ENCODE measurements at regions not wholly inside any gene's neighbourhood (a gene's known extent, or its start where the extent isn't known, plus 50 kb on each side); places are given as distances from the start of the nearest gene placed in this dataset.

DNA sequence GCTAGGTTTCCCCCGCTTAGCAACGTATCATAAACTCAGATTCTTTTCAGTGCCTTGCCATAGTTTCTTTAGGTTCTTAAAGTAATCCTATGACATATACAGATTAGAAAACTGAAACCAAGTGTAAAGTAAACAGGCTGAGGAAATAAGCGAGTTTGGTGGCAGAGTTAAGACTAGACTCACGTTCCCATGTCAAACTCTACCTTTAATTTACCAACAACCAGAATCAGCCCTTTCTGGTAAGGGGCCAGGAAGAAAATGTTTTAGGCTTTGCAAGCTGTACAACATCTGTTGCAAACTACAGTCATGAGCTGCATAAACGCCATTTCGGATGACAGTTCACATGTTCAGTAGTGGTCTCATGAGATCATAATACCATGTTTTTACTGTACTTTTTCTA is 128.0 kb upstream of the PRICKLE2 start:
- no peak for DNase-seq (ENCODE audit: low spot score)

DNA sequence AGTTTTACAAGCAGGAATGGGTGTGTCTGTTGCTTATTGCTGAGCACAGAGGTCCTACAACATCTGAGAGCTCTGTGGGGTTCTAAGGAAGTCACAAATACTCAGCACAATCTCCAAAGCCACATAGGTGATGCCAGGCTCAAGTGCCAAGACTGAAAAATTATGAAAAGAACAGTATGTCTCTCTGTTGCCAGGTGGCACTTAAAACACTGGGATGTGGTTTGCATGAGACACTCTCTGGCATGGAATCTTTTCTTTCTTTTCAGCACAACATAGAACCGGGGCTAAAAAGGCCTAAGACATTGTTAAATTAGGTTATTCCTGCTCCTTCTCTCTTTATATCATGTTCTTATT is 127.3 kb upstream of the PRICKLE2 start:
- no peak for DNase-seq (ENCODE audit: low spot score)

DNA sequence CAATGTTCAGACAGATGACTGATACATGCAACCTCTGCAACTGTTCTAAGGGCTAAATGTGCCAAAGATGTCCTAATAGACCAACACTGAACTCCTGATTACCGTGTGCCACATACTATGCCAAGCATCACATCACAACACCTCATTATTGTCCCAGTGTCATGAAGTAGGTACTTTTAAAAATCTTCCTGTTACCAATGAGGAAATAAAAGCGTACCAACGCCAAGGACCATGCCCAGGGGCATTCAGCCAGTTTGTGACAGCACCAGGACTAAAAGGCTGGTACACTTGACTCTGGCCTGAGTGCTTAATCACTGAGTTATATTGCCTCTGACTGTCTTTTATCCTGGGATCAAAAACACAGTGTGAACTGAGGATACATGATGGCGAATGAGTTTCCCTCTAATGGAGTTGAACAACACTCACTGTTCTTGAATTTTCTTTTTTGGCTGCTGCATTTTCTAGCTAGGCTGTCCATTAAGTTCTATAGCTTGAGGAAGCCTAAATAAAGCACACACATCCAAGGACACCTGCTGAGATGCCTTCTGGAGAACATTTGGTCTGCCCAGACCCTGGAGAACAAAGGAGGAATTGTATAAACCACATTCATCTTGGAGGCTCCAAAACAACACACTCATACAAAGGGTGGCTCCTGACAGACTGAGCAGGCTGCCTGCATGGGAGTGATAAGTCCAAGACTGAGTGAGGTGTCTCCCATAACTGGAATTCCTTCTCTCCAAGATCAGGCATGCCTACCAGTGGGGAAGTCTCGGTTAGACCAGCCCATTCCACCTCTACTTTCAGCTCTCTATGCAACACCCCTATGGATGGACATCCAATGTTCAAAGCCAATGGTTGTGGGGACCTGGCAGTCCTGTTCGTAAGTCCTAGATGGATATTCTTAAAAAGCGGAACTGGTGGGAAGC is 126.7 kb upstream of the PRICKLE2 start:
- DNase-seq (ENCODE audit: low spot score), result no peak

DNA sequence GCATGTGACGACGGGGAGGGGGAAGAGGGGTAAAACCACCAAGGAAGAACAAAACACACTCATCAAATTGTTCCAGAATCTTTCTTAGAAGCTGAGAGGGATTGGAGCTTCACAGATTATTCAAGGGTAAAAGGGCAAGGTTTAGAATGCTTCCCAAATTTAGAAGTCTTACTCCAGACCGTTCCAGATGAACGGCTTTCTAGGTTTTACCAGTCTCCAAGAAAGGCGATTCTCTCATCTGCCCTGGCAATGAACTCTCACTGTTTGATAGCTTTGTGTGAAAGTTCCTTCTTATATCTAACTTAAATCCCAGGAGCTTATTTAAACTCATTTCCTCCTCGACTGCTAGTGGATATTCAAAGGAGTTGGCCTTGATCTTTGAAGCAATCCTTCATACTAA is 124.3 kb upstream of the PRICKLE2 start:
- DNase-seq (ENCODE audit: low spot score), result no peak

DNA sequence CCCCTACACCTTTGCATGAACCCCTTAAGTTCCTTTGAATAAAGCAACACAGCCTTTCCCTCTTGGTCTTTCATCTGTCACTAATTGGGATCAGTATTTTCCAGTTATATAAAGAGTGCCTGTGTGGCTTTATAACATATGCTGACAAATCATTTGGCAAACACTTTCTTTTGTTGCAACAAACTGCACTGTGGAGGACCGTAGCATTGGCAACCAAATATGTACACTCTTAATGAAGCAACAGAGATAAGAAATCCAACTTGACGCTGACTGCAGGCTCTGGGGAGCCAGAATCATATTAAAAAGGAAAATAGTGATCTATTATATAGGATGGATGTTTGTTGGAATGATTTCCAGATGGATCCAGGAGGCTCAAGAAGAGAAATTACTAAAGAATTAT is 120.1 kb upstream of the PRICKLE2 start:
- DNase-seq (ENCODE audit: low spot score), result no peak

DNA sequence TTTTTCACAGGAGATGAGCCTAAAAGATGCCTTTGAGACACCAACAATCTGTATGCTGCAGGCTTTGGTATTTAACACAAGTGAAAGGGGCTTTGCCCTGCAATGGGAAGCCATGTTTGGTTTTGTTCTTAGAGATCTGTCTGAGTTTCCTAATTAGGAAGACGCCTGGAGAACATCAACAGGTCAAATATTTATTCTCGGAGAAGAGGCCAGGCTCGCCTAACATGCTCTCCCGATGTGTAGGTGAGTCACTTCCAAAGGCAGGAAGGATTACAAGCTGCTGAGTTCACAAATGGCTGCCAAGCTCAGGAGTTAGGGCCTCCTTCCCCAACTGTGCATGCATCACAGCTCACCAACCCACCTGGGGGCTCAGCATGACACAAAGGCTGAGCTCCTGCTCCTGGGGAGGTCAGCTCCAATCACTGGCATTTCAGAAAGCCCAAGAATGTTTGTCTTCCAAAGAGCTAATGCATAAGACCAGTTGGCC is 119.5 kb upstream of the PRICKLE2 start:
- no peak for DNase-seq (ENCODE audit: low spot score)

DNA sequence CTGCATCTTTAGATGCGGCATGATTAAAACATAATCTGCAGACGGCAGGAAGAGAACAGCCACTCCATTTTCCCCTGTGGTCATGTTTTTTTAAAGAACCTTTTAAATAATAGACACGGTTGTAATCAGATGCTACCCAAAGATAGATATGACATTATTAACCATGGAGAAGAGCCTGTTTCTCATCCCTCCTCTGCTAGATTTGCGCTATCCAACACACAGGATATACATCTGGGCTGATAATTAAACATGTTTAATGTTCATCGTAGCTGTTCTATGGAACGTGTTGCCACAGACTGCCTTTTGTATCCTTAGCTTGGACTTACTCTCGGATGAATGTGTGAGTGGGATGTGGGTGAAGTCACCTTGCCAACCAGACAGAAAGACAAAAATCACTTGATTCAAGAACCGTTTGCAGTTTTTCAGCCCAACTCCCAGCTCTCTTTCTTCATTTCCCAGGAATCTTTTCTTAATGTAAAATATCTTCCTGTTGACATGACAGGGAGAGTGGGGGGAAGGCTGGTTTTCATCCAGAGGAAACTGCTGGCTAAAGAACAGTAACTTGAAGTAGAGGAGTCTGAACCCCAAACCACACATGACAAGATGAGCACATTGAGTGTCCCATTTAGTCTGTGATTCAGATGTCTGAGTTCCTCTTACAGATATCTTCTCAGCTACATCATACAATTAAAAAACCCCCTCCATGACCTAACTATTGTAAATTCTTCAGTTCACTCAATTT is 118.6 kb upstream of the PRICKLE2 start:
- DNase-seq (ENCODE audit: low spot score), result no peak

DNA sequence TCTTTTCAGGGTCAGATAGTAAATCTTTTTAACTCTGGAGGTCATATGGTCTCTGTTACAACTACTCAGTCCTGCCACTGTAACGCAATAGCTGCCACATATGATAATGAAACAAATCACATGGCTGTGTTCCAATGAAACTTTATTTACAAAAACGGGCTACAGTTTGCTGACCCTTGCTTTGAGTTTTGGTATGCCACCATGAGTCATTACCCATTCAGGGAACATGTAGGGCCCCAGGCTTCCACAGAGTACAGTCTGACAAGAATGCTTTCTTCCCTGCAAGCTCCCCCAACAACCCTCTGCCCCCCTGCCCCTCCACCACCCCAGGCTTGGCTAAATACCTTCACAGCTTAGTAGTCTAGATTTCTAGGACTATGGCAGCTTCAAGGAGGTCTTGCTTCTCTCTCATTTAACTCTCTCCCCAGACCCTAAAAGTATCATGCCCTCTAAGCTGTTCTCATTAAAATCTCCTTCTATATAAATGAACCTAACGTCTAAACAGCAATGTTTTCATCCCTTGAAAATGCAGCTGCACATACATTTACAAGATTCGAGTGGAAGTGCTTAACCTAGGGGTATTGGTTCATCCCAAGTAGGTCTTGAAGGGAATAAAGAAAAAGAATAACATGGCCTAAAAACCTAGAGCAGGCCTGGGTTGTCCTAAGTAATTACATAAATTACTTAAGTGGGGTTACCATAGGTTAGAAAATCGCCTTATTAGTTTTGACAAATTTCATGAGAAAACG is 117.8 kb upstream of the PRICKLE2 start:
- DNase-seq (ENCODE audit: low spot score), result no peak

DNA sequence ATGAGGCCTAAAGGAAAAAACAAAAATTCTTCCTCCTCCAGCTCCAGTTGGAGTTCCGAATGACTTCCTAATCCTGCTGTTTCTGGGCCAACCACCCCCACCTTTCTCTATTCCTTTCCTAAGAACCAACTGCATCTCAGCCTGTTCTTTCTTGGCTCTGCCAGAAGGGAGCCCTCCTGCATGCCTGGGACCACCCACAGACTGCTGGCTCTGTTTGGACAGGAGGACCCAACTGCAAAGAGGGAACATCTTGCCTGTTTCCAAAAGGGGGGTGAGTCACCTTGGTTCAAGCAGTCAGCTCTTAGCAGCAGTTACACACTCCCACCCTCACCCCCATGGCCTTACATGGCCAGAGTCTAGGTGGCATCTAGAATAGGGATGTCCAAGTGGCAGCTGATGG is 116.0 kb upstream of the PRICKLE2 start:
- DNase-seq (ENCODE audit: low spot score), result no peak

DNA sequence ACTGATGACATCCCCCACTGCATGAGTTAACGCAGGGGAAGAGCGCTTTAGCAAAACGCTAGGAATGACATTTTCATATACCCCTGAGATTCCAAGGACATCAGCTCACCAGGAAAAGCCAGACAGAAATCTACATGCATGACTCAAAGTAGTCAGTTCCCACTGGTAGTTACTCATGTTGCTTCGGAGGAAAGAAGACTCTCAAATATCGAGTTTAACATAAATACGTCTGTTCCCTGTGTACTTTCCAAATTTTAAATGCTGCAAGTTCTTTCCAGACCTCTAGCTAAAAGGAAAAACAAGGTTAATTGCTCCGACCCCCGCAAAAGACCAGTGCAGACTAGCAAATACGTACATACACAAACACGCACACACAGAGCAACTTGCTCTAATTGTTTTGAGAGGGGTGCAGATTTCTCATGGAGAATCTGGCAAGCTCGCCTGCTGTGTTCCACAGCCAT is 115.4 kb upstream of the PRICKLE2 start:
- no peak for DNase-seq (ENCODE audit: low spot score)

DNA sequence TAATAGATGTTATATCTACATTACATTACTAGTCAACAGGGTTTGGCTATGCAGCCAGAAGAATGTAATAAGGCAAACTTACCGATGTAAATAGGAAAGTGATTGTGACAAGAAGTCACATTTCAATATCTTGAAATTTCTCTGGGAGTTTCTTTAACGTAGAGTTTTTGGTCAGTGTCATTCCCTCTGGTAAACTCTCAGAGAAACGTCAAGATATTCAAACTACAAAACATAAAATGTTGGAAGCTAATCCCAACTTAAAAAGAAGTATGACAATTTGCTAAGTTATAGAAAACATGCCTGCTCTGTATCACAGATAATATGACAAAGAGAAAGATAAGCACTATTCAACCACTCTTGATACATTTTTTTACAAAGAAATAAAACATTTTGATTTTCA is 111.2 kb upstream of the PRICKLE2 start:
- no peak for DNase-seq (ENCODE audit: low spot score)

DNA sequence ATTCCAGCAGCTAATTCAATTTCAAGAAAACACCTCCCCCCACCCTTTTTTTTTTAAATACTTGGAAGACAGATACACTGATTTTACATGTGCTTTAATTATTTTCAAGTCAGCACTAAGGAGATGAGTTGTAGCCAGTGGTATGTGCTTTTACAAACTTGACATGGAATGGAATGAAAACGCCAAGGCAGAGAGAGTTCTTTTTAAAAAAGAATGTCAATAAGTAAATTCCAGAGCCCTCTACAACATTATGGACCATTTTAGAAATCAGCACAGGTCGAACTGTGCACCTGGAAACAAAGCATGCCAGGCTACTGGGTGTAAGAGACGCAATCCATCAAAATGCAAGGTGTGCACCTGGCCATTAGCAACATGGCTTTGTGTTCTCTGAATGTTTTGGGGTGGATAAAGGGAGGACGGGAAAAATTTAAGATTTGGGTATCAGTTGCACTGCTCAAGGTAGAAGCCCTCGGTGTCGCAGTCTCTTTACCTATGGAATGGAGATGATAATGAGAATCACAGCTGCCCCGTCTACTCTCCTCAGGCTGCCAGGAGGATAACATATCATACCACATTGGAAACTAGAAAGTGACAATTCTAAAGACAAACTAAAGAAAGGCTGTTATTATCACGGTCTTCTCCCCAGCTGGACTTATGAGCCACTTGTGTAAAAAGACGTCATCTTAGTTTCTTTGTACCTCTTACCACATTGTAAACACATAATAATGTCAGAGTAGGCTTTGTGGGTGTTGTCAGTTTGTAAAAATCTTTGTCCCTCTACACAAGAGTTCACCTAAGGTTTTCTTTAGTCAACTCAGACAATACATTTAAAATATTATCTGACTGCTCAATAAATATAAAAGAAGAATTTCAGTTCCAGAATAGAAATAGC is 107.4 kb upstream of the PRICKLE2 start:
- no peak for DNase-seq (ENCODE audit: low spot score)

DNA sequence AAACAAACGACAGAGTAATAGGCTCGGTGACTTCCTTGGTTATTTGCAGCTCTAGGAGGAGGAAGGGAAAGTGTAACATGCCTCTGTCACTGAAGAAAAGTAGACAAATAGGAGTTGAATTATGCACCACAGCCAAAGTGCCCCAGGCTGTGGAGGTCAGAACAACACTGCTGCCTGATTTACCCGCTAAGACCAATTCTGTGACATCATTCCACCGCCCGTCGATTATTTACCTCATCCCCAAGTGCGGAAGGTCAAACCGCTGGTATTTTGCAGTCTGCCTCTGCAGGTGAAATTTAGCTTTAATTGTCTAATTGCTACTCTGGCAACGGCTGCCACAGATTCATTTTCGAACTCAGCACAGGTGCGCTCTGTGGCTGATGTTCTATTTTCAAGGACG is 106.3 kb upstream of the PRICKLE2 start:
- DNase-seq (ENCODE audit: low spot score), result no peak

DNA sequence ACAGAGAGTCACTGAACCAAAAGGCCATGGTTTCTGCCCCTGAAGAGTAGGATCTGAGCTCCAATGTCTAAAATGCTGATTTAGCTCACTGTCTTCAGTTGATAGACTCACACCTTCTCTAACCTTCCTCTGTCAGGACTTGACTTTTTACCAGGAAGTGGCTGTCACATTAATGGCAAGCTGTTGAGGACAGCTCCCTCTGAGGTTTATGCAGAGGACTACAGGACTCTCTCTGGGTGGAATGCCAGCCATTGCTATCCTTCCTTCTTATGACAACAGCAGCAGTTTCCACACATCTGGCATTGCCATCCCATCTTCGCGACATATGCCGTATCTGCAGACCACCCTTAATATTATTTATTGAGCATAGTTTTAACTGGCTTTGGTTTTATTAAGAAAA is 103.8 kb upstream of the PRICKLE2 start:
- DNase-seq (ENCODE audit: low spot score), result no peak

DNA sequence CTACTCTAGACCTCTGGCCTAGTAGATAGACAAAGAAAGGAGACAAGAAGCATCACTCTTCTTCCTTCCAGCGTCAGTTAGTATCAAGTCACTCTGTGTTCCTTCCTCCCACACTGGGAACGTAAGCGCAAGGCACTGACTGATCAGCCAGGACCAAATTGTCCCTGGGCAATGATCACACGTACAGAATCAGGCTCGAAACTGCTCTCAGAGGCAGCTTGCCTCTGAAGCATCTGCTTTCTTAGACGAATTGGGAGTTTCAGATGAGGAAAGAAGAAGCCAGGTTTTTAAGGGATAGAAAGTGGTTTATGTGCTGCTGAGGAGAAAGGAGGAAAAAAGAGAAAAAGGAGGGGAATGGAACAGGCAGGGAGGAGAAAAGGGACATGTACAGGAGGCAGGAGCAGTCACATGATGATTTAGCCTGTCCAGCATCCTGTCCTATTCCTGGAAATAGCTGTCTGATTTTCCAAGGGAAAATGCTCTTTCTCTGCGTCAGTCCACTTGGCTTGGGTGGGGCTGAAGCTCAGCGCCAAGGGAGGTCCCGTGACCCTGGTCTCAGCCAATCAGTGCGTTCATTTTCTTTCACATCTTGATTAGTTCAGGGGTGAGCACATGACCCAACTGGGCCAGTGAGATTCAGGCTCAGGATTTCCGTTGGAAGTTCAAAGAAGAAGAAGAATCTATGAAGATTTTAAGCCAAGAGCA is 102.0 kb upstream of the PRICKLE2 start:
- DNase-seq (ENCODE audit: low spot score), result no peak

DNA sequence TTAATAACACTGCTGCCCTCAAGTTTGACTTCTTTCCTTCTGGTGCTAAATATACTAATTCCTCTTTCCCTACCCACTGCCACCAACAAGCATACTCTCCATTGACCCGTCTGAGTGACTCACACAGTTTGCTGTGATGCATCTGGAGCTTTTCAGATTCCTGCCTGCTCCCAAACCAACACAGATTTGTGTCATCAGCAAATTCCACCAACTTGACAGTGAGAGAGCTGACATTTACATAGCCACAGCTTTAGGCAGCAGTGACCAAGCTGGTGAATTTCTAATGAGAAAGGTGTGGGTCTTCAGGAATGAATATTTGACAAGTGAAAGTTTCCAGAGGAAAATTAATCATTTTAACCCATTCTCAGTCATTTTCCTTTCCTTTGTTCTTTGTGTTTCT is 96.5 kb upstream of the PRICKLE2 start:
- DNase-seq (ENCODE audit: low spot score), result no peak

DNA sequence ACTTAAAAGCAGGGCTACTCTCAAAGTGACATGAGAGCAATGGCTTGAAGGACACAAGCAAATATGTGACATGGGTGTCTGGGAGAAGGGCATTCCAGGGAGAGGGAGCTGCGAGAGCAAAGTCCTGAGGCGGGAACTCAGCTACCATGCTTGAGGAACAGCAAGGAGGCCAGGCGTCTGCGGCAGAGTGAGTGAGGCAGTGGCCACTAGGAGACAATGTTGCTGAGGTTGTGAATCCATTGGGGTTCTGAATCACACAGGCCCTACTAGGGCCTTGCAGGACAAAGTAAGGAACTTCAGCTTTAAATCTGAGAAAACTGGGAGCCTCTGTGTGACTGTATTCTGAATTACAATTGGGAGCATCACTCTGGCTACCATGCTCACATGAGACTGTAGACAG is 94.1 kb upstream of the PRICKLE2 start:
- DNase-seq (ENCODE audit: low spot score), result no peak

DNA sequence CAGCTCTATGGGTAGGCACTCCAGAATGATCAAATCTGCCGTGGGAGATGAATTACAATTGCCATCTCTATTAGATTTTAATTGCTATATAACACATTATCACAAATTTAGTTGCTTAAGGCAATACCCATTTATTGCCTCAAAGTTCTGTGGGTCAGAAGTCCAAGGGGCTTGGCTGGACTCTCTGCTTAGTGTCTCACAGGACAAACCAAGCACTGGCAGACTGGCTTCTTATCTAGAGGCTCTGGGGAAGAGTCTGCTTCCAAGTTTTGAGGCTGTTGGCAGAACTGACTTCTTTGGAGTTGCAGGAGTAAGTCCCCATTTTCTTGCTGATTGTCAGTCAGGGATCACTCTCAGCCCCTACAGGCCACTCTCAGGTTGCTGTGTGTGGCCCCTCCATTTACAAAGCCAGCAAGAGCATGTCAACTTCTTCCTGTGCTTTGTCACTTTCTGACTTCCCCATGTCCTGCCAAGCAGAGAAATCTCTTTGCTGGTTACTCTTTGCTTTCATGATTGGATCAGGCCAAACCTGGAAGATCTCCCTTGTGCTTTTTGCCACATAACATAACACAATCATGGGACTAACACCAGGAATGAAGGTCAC is 93.5 kb upstream of the PRICKLE2 start:
- DNase-seq (ENCODE audit: low spot score), result no peak

DNA sequence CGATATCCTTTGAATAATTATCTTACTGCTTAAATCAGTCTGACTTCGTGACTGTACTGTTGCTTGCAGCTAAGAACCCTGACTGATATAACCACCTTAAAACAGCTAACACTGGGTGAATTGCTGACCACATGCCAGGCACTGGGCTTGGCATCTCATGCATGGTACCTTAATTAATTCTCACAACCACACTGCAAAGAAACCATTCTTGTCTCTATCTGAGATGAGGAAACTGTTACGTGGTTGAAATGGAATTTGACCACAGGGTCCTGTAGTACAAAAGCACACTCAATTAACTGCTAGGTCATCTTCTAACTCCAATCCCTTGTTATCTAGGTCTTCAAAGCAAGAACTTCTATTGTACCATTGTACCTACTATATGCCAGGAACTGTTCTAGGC is 92.7 kb upstream of the PRICKLE2 start:
- no peak for DNase-seq (ENCODE audit: low spot score)

DNA sequence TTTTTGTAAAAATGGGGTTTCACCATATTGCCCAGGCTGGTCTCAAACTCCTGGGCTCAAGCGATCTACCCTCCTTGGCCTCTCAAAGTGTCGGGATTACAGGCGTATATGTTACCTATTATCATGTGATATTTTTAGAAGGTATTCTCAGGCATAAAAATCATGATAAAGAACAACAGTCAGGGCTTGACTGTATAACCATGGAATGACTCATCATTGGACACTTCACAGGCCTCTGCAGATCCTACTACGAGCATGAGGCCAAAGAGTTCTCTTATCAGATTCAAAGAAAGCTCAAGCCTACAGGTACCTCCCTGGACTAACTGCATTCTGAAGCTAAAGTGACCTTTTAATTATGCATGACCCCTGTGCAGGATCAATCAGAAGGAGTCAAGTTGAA is 91.7 kb upstream of the PRICKLE2 start:
- DNase-seq (ENCODE audit: low spot score), result no peak

Data from activated CD4-positive, alpha-beta T cell treated with anti-CD3 and anti-CD28 coated beads, Interleukin-2, Interleukin-4, amounts not matched to agents 100 ng/mL and 50 ng/mL, durations not matched to agents 16 hours and 8 hours (primary cell).